Osteoblast (primary cell): ENCODE measurements at regions not wholly inside any gene's neighbourhood (a gene's known extent, or its start where the extent isn't known, plus 50 kb on each side); places are given as distances from the start of the nearest gene placed in this dataset.

Experiments used
- DNase-seq: peaks from one replicate; pipeline ENCODE4 v3.0.0; 2011; ENCODE audit warnings: low spot score, mixed read lengths; ENCODE audit not compliant: insufficient read length; ENCODE audit errors: missing footprints
- H2AFZ ChIP-seq: 2 replicates; pipeline ENCODE4 v1.6.0; 2011; ENCODE audit warnings: mild to moderate bottlenecking, low read length
- H3K27ac ChIP-seq: 2 replicates; pipeline ENCODE4 v1.5.1; 2011; ENCODE audit warnings: mild to moderate bottlenecking, low read depth, low read length, moderate library complexity
- H3K27me3 ChIP-seq: 2 replicates; pipeline ENCODE4 v1.6.0; 2012; ENCODE audit warnings: mild to moderate bottlenecking, control low read depth, inconsistent platforms, low read length, moderate library complexity; ENCODE audit not compliant: insufficient read depth
- H3K36me3 ChIP-seq: 2 replicates; pipeline ENCODE4 v1.5.1; 2011; ENCODE audit warnings: mild to moderate bottlenecking, low read length, control low read depth, moderate library complexity; ENCODE audit not compliant: insufficient read depth
- H3K4me1 ChIP-seq: 2 replicates; pipeline ENCODE4 v1.5.1; 2011; ENCODE audit warnings: mild to moderate bottlenecking, low read length, control low read depth, moderate library complexity; ENCODE audit not compliant: insufficient read depth
- H3K4me2 ChIP-seq: 2 replicates; pipeline ENCODE4 v1.6.0; 2011; ENCODE audit warnings: mild to moderate bottlenecking, low read length; ENCODE audit not compliant: insufficient read depth
- H3K4me3 ChIP-seq: fragments of 200-600 bp; sonication (generic); 3 replicates; pipeline ENCODE4 v1.5.1; 2012; ENCODE audit warnings: mild to moderate bottlenecking, low read length, inconsistent platforms; ENCODE audit not compliant: insufficient read depth
- H3K79me2 ChIP-seq: 2 replicates; pipeline ENCODE4 v1.6.0; 2012; ENCODE audit warnings: mild to moderate bottlenecking, low read length, control low read depth, inconsistent platforms; ENCODE audit not compliant: insufficient read depth
- H3K9me3 ChIP-seq: 2 replicates; pipeline ENCODE4 v1.5.1; 2011; ENCODE audit warnings: low read depth, low read length, control low read depth
- H4K20me1 ChIP-seq: 2 replicates; pipeline ENCODE4 v1.6.0; 2012; ENCODE audit warnings: mild to moderate bottlenecking, low read length, control low read depth; ENCODE audit not compliant: insufficient read depth
- TF ChIP-seq, protein P1 (sequence below): IDR thresholded peaks from 2 replicates; pipeline ENCODE4 v1.5.1; 2011; ENCODE audit warnings: mild to moderate bottlenecking, low read depth, low read length, moderate library complexity; ENCODE audit errors: extremely low read depth

DNA sequence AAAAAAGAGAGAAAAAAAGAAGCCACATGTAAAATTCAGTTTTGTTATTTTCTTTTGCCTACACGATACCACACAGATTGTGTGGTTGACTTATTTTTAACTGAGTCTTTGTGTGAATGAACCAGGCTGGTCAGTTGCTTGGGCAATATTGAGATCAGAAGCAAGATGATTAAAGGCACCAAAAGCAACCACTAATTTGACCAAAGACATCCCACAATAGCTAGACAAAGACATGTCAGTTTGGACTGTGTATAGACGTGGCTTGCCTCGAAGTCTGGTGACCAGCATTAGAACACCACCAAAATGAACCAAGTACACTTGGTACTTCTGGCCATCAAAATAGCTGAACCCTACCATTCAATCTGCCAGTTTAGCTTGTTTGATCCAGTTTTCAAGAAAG is 340.6 kb upstream of the TBX3 start:
- Histone ChIP-seq H3K4me1 (no peaks in the 10 kb centered on the region), H3K4me3 (no peak overlapping the region), H3K4me2 (no peak overlapping the region), H4K20me1 (no peaks in the 10 kb centered on the region), H3K36me3 (no peaks in the 10 kb centered on the region), H3K27ac (no peak overlapping the region), H3K9me3 (no peaks in the 10 kb centered on the region), H3K79me2 (no peaks in the 10 kb centered on the region), H2AFZ (no peak overlapping the region), H3K27me3 (no peaks in the 10 kb centered on the region)
- TF ChIP-seq, protein P1, sequence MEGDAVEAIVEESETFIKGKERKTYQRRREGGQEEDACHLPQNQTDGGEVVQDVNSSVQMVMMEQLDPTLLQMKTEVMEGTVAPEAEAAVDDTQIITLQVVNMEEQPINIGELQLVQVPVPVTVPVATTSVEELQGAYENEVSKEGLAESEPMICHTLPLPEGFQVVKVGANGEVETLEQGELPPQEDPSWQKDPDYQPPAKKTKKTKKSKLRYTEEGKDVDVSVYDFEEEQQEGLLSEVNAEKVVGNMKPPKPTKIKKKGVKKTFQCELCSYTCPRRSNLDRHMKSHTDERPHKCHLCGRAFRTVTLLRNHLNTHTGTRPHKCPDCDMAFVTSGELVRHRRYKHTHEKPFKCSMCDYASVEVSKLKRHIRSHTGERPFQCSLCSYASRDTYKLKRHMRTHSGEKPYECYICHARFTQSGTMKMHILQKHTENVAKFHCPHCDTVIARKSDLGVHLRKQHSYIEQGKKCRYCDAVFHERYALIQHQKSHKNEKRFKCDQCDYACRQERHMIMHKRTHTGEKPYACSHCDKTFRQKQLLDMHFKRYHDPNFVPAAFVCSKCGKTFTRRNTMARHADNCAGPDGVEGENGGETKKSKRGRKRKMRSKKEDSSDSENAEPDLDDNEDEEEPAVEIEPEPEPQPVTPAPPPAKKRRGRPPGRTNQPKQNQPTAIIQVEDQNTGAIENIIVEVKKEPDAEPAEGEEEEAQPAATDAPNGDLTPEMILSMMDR: no peak
- DNase-seq: no peak

DNA sequence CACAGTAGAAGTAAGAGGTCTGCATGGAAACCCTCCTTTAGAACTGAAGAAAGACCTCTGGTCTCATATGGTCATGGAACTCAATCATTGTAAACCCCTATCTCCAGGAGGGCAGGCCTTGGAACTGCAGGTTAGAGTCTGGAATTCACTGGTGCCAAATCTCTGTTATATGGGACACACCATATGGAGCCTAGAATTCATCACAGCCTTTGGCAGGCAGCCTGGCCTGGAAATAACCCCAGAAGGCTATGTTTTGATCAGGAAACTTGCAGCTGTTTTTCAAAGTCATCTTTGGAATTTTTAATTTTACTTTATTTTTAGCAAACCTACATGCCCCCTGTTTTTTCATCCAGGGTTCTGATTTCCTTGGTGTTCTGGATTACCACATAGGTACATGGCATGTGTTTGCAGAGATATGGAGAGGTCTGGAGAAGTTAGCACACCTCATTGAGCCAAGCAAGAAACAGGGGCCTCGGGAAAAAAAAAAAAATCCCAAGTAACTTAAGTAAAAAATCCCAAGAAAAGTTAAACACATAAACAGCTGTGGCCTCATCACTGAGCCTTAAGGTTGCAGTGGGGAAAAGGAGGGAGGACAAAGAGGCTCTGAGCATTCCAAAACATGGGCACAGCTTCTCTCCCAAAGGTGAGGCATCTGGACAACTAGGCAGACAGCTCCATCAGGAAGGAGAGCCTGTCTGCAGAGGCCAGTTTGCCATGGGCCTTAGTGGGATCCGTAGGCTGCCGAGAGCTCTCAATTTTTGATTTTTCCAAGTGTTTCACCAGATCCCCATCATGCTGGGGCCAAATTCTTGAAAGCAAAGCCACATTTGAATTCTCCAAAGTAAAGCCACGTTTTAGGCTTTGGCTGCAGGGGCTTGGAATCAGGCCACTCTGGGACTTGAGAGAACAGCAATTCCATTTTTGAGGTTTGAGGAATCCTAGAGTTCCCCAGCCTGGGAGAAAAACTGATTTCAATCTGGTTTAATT is 339.6 kb upstream of the TBX3 start:
- Histone ChIP-seq H3K9me3 (no peaks in the 10 kb centered on the region), H3K27ac (no peak overlapping the region), H3K27me3 (no peaks in the 10 kb centered on the region), H3K79me2 (no peaks in the 10 kb centered on the region), H3K4me1 (no peaks in the 10 kb centered on the region), H3K4me3 (no peak overlapping the region), H3K36me3 (no peaks in the 10 kb centered on the region), H2AFZ (no peak overlapping the region), H3K4me2 (no peak overlapping the region), H4K20me1 (no peaks in the 10 kb centered on the region)
- peak; percentile 62 for DNase-seq
- TF ChIP-seq, protein P1: no peak

DNA sequence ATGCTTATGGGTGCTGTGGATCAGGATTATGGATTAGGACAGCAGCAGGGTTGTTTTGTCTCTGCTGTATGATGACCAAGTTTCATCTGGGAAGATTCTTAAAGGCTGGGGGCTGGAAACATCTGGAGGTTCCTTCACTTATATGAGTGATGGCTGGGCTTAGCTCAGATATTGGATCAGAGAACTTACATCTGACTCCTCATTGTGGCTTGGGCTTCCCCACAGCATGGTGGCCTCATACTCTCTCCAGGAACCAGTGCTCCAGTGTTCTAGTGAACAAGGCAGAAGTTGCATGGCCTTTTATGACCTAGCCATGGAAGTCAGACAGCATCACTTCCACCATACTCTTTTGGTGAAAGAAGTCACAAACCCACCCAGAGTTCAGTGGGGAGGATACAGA is 336.1 kb upstream of the TBX3 start:
- Histone ChIP-seq H3K4me1 (no peaks in the 10 kb centered on the region), H3K9me3 (no peaks in the 10 kb centered on the region), H3K79me2 (no peaks in the 10 kb centered on the region), H3K27ac (no peak overlapping the region), H3K36me3 (no peaks in the 10 kb centered on the region), H3K4me2 (no peak overlapping the region), H2AFZ (no peak overlapping the region), H3K27me3 (peaks cover 2% of the 10 kb centered on the region), H3K4me3 (no peak overlapping the region), H4K20me1 (no peaks in the 10 kb centered on the region)
- DNase-seq: no peak
- TF ChIP-seq, protein P1: no peak

DNA sequence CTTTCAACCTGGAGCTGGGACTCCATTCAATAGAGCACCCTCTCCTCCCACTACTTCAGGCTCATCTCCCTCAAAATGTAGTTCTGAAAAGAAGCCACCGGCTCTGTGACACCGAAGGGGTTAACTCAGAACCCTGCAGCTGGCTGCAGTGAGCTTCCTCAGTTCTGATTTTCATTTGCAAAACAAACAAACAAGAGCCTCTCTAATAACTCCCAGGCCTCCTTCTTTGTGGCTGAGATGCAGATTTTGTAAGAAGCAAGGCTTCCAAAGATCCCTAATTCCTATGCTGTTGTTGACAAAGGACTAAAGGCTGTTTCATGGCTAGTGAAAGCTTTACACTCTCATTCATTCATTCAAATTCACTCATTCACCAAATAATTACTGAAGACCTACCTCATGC is 333.4 kb upstream of the TBX3 start:
- no peaks in the 10 kb centered on the region for H3K36me3 ChIP-seq
- H3K4me1 ChIP-seq: no peaks in the 10 kb centered on the region
- H4K20me1 ChIP-seq: no peaks in the 10 kb centered on the region
- H3K27me3 ChIP-seq: peaks cover 2% of the 10 kb centered on the region
- DNase-seq: no peak
- H3K79me2 ChIP-seq: no peaks in the 10 kb centered on the region
- H3K27ac ChIP-seq: no peak overlapping the region
- TF ChIP-seq, protein P1: no peak
- no peak overlapping the region for H3K4me3 ChIP-seq
- H3K4me2 ChIP-seq: no peak overlapping the region
- no peak overlapping the region for H2AFZ ChIP-seq
- H3K9me3 ChIP-seq: no peaks in the 10 kb centered on the region
